Transverse colon (tissue), 4 donors: ENCODE measurements at regions not wholly inside any gene's neighbourhood (a gene's known extent, or its start where the extent isn't known, plus 50 kb on each side); places are given as distances from the start of the nearest gene placed in this dataset.

Experiments
- DNase-seq: peaks from one replicate; pipeline ENCODE4 v3.0.0-alpha.2; 2019
- H3K27ac ChIP-seq, 4 donors: fragments of 200-600 bp; sonication (generic); 2 replicates each; pipeline ENCODE4 v1.5.1; 2016 to 2018; ENCODE audit warnings: inconsistent platforms in 4 of 4
- H3K27me3 ChIP-seq: fragments of 200-600 bp; sonication (generic); 2 replicates; pipeline ENCODE4 v1.5.1; 2017; ENCODE audit warnings: inconsistent platforms
- H3K36me3 ChIP-seq, 4 donors: fragments of 200-600 bp; sonication (generic); 2 replicates each; pipeline ENCODE4 v1.5.1; 2017 to 2019; ENCODE audit warnings: inconsistent platforms in 4 of 4
- H3K4me1 ChIP-seq, 4 donors: fragments of 200-600 bp; sonication (generic); 2 replicates each; pipeline ENCODE4 v1.5.1; 2017 to 2020; ENCODE audit warnings: inconsistent platforms in 4 of 4
- H3K4me3 ChIP-seq, 4 donors: fragments of 200-600 bp; sonication (generic); 1 replicate in 1 of 4; 2 replicates in 3 of 4; pipeline versions ENCODE4 v1.5.1 to v1.6.1; 2017 to 2019; ENCODE audit warnings: inconsistent platforms in 4 of 4
- H3K9me3 ChIP-seq, 2 donors: fragments of 200-600 bp; sonication (generic); 2 replicates each; pipeline ENCODE4 v1.5.1; 2017 to 2019; ENCODE audit warnings: inconsistent platforms in 2 of 2
- CTCF ChIP-seq, 5 experiments: fragments of 200-600 bp in 3 of 5; fragments of 450-650 bp in 2 of 5; sonication (generic) in 3 of 5; IDR thresholded peaks; 1 replicate in 2 of 5; 2 replicates in 3 of 5; pipeline ENCODE4 v1.5.1; 2016 to 2017; ENCODE audit warnings: antibody characterized with exemption in 5 of 5, inconsistent platforms in 3 of 5, mild to moderate bottlenecking in 2 of 5, moderate library complexity in 1 of 5
- EP300 ChIP-seq: sonication (generic); formaldehyde crosslinking; IDR thresholded peaks from one replicate; pipeline ENCODE4 v1.6.1; 2017; ENCODE audit warnings: antibody characterized with exemption, low read depth
- POLR2A ChIP-seq: fragments of 450-650 bp; IDR thresholded peaks from one replicate; pipeline ENCODE4 v1.6.1; 2016; ENCODE audit warnings: antibody characterized with exemption, mild to moderate bottlenecking, moderate library complexity
- POLR2AphosphoS5 ChIP-seq, 3 donors: sonication (generic); formaldehyde crosslinking; IDR thresholded peaks; one replicate each; pipeline ENCODE4 v1.6.1; 2016; ENCODE audit warnings: antibody characterized with exemption in 3 of 3
- WGBS, 2 donors: methylation state at CpG; one replicate each; pipeline ENCODE4 v1.1.5; 2018; ENCODE audit warnings: low coverage in 1 of 2; 5-methylcytosine and 5-hydroxymethylcytosine counted together
- in situ Hi-C, 4 donors: fragments of 200-750 bp; cut with MboI; loops; one replicate each; pipeline versions ENCODE4 v1.15.0 to v1.15.1; 2017; ENCODE audit warnings: low sequenced_read_pairs in 3 of 4, low pct_ligation_motif_present in 1 of 4, low pct_unique_long_range_greater_than_20kb in 1 of 4
- intact Hi-C: fragments of 100-400 bp; cut with DNase I; formaldehyde crosslinking; loops from one replicate; pipeline ENCODE4 v1.15.1; 2023; ENCODE audit warnings: low total_unique reads

- no peaks in the 10 kb centered on the region for H3K36me3 ChIP-seq
- WGBS, 2 donors, result 53 to 70% methylated on average over 2 to 3 of the region's 3 CpGs
- in situ Hi-C loops (no loop called here), intact Hi-C loops (no loop called here)
- TF ChIP-seq EP300, result no peak
- TF ChIP-seq POLR2AphosphoS5 (IDR thresholded peaks at IDR 0.05), result no peak
- no peak for TF ChIP-seq POLR2A
- no peak for TF ChIP-seq CTCF (IDR thresholded peaks at IDR 0.05)
- H3K27ac ChIP-seq, result no peak overlapping the region
- no peak for DNase-seq
- no peak overlapping the region for H3K4me3 ChIP-seq
- no peaks in the 10 kb centered on the region for H3K4me1 ChIP-seq
- no peaks in the 10 kb centered on the region for H3K27me3 ChIP-seq
- no peaks in the 10 kb centered on the region for H3K9me3 ChIP-seq
Observed at GRCh38 chr7:47102331-47102841, 479.5 kb downstream of the TNS3 start.

- no peaks in the 10 kb centered on the region for H3K4me1 ChIP-seq
- H3K36me3 ChIP-seq, result no peaks in the 10 kb centered on the region
- intact Hi-C loops, result no loop called here
- no peaks in the 10 kb centered on the region for H3K27me3 ChIP-seq
- no peak overlapping the region for H3K27ac ChIP-seq
- DNase-seq, result peak; percentile 66
- no peak overlapping the region for H3K4me3 ChIP-seq
- H3K9me3 ChIP-seq, result no peaks in the 10 kb centered on the region
- WGBS, 2 donors, result 20 to 40% methylated on average over 1 to 5 of the region's 5 CpGs
- TF ChIP-seq POLR2AphosphoS5 (IDR thresholded peaks at IDR 0.05) (no peak), EP300 (no peak), POLR2A (no peak), CTCF (IDR thresholded peaks at IDR 0.05) (peak; percentile 30 to 53 (median 38))
- in situ Hi-C loops, result no loop called here
Observed at GRCh38 chr7:47100817-47101435, 481.0 kb downstream of the TNS3 start.

- 72 to 76% methylated on average over 5 of the region's 5 CpGs for WGBS, 2 donors
- intact Hi-C loops, result no loop called here
- Histone ChIP-seq H3K27me3 (no peaks in the 10 kb centered on the region), H3K27ac (no peak overlapping the region), H3K4me1 (no peaks in the 10 kb centered on the region), H3K4me3 (no peak overlapping the region), H3K9me3 (no peaks in the 10 kb centered on the region), H3K36me3 (no peaks in the 10 kb centered on the region)
- DNase-seq, result no peak
- TF ChIP-seq CTCF (IDR thresholded peaks at IDR 0.05) (no peak), POLR2AphosphoS5 (IDR thresholded peaks at IDR 0.05) (no peak), EP300 (no peak), POLR2A (no peak)
- in situ Hi-C loops, result no loop called here
Observed at GRCh38 chr7:47100148-47100816, 481.6 kb downstream of the TNS3 start.

GRCh38 chr7:47097431-47097830, 484.5 kb downstream of the TNS3 start:
- Histone ChIP-seq H3K4me1 (no peaks in the 10 kb centered on the region), H3K27me3 (no peaks in the 10 kb centered on the region), H3K9me3 (no peaks in the 10 kb centered on the region), H3K27ac (no peak overlapping the region), H3K4me3 (no peak overlapping the region), H3K36me3 (no peaks in the 10 kb centered on the region)
- in situ Hi-C loops (loop anchor here in 1 of 4 donors (10.0 kb wide), 1 partner anchor 1183 kb away; no protein-coding TSS in a partner anchor), intact Hi-C loops (loop anchor here (5.0 kb wide), 1 partner anchor 1220 kb away; no protein-coding TSS in a partner anchor)
- TF ChIP-seq CTCF (IDR thresholded peaks at IDR 0.05), result no peak
- no peak for TF ChIP-seq EP300
- TF ChIP-seq POLR2AphosphoS5 (IDR thresholded peaks at IDR 0.05), result no peak
- TF ChIP-seq POLR2A, result no peak
- 81 to 90% methylated on average over 2 of the region's 2 CpGs for WGBS, 2 donors
- DNase-seq, result no peak
